CD14-positive monocyte (primary cell): ENCODE measurements at regions not wholly inside any gene's neighbourhood (a gene's known extent, or its start where the extent isn't known, plus 50 kb on each side); places are given as distances from the start of the nearest gene placed in this dataset.

ENCODE experiments used
- DNase-seq, 3 donors: peaks; one replicate each; pipeline ENCODE4 v3.0.0-alpha.2; 2011 to 2022
- H2AFZ ChIP-seq: 2 replicates; pipeline ENCODE4 v1.6.0; 2012; ENCODE audit warnings: mild to moderate bottlenecking, low read depth, low read length, inconsistent platforms; ENCODE audit not compliant: insufficient read depth, poor library complexity, severe bottlenecking
- H3K27ac ChIP-seq, 2 donors: 1 replicate in 1 of 2; 2 replicates in 1 of 2; pipeline ENCODE4 v1.5.1; 2012 to 2013; ENCODE audit warnings: low read length in 2 of 2, control low read depth in 1 of 2, inconsistent platforms in 1 of 2, low read depth in 1 of 2, mild to moderate bottlenecking in 1 of 2
- H3K27me3 ChIP-seq, 2 donors: one replicate each; pipeline versions ENCODE4 v1.6.0 to v1.6.1; 2011 to 2013; ENCODE audit warnings: low read length in 2 of 2; ENCODE audit not compliant: control insufficient read depth in 2 of 2, insufficient read depth in 2 of 2
- H3K36me3 ChIP-seq, 2 donors: replicated peaks in 1 of 2; 1 replicate in 1 of 2; 2 replicates in 1 of 2; pipeline versions ENCODE4 v1.5.1 to v1.6.1; 2012 to 2013; ENCODE audit warnings: low read length in 2 of 2, control low read depth in 1 of 2, inconsistent platforms in 1 of 2, mild to moderate bottlenecking in 1 of 2; ENCODE audit not compliant: insufficient read depth in 2 of 2, control insufficient read depth in 1 of 2
- H3K4me1 ChIP-seq, 2 donors: 1 replicate in 1 of 2; 2 replicates in 1 of 2; pipeline versions ENCODE4 v1.5.1 to v1.6.1; 2012 to 2013; ENCODE audit warnings: low read length in 2 of 2, control low read depth in 1 of 2, inconsistent platforms in 1 of 2, mild to moderate bottlenecking in 1 of 2, moderate library complexity in 1 of 2; ENCODE audit not compliant: insufficient read depth in 2 of 2, control insufficient read depth in 1 of 2
- H3K4me2 ChIP-seq: replicated peaks from 2 replicates; pipeline ENCODE3; 2012; ENCODE audit warnings: low read length, moderate library complexity, mild to moderate bottlenecking; ENCODE audit not compliant: poor library complexity, severe bottlenecking; ENCODE audit errors: extremely low read depth
- H3K4me3 ChIP-seq, 3 experiments: fragments of 200-600 bp in 1 of 3; sonication (generic) in 1 of 3; replicated peaks in 1 of 3; 1 replicate in 2 of 3; 2 replicates in 1 of 3; pipeline ENCODE4 v1.5.1; 2011 to 2013; ENCODE audit warnings: low read length in 3 of 3, mild to moderate bottlenecking in 3 of 3, control low read depth in 2 of 3, low read depth in 2 of 3, inconsistent platforms in 1 of 3, moderate library complexity in 1 of 3
- H3K79me2 ChIP-seq: 2 replicates; pipeline ENCODE4 v1.6.0; 2012; ENCODE audit warnings: mild to moderate bottlenecking, control low read depth, inconsistent platforms, low read length, moderate library complexity; ENCODE audit not compliant: insufficient read depth
- H3K9ac ChIP-seq: 2 replicates; pipeline ENCODE4 v1.6.0; 2017; ENCODE audit warnings: low read length, mild to moderate bottlenecking; ENCODE audit not compliant: insufficient read depth, poor library complexity, severe bottlenecking
- H3K9me3 ChIP-seq, 2 donors: replicated peaks in 1 of 2; 1 replicate in 1 of 2; 2 replicates in 1 of 2; pipeline versions ENCODE4 v1.5.1 to v1.6.1; 2012 to 2013; ENCODE audit warnings: low read length in 2 of 2, control low read depth in 1 of 2; ENCODE audit not compliant: control insufficient read depth in 1 of 2, insufficient read depth in 1 of 2
- H4K20me1 ChIP-seq: 2 replicates; pipeline ENCODE4 v1.6.0; 2012; ENCODE audit warnings: mild to moderate bottlenecking, low read length, control low read depth, moderate library complexity; ENCODE audit not compliant: insufficient read depth
- H3K27ac Mint-ChIP-seq, 7 donors: one replicate each; pipeline ENCODE4 v1.8.0; 2020; ENCODE audit warnings: mild to moderate bottlenecking in 7 of 7, mixed read lengths in 7 of 7, moderate library complexity in 6 of 7, inconsistent platforms in 2 of 7
- H3K27me3 Mint-ChIP-seq, 3 donors: one replicate each; pipeline ENCODE4 v1.8.0; 2021 to 2022; ENCODE audit warnings: low read depth in 3 of 3, mild to moderate bottlenecking in 3 of 3, mixed read lengths in 3 of 3, moderate library complexity in 3 of 3, inconsistent platforms in 1 of 3
- H3K36me3 Mint-ChIP-seq, 2 donors: one replicate each; pipeline ENCODE4 v1.8.0; 2020; ENCODE audit warnings: mixed read lengths in 2 of 2, inconsistent platforms in 1 of 2, mild to moderate bottlenecking in 1 of 2
- H3K4me1 Mint-ChIP-seq: one replicate; pipeline ENCODE4 v1.8.0; 2020; ENCODE audit warnings: mild to moderate bottlenecking, mixed read lengths
- H3K4me3 Mint-ChIP-seq, 2 donors: one replicate each; pipeline ENCODE4 v1.8.0; 2020; ENCODE audit warnings: mild to moderate bottlenecking in 2 of 2, mixed read lengths in 2 of 2, moderate library complexity in 1 of 2
- H3K9me3 Mint-ChIP-seq, 7 donors: one replicate each; pipeline ENCODE4 v1.8.0; 2020 to 2022; ENCODE audit warnings: mixed read lengths in 7 of 7, mild to moderate bottlenecking in 6 of 7, moderate library complexity in 6 of 7, inconsistent platforms in 2 of 7
- CTCF ChIP-seq: fragments of 200-600 bp; IDR thresholded peaks from one replicate; pipeline ENCODE4 v1.8.0; 2022; ENCODE audit warnings: antibody characterized with exemption, mild to moderate bottlenecking
- WGBS: methylation state at CpG from one replicate; pipeline ENCODE4 v1.1.5; 2013; ENCODE audit warnings: missing lambda C conversion rate; ENCODE audit not compliant: insufficient coverage; 5-methylcytosine and 5-hydroxymethylcytosine counted together
- intact Hi-C, 2 donors: fragments of 100-400 bp; cut with micrococcal nuclease; formaldehyde crosslinking; loops; one replicate each; pipeline versions ENCODE4 v1.15.0 to v1.15.1; 2023

GRCh38 chr3:42033741-42034140, 57.4 kb upstream of the TRAK1 start:
- Histone ChIP-seq H3K27me3 (no peaks in the 10 kb centered on the region), H3K4me3 (no peak overlapping the region), H3K4me2 (no peak overlapping the region), H2AFZ (no peak overlapping the region), H4K20me1 (peaks cover 95% of the 10 kb centered on the region), H3K4me1 (peaks cover 4 to 7% of the 10 kb centered on the region in 2 donors), H3K9ac (no peak overlapping the region), H3K36me3 (peaks cover 20 to 35% of the 10 kb centered on the region in 2 donors), H3K9me3 (no peaks in the 10 kb centered on the region), H3K79me2 (peaks cover 93% of the 10 kb centered on the region), H3K27ac (peak overlapping the region in 1 of 2 donors; percentile 43)
- peaks cover 32% of the 10 kb centered on the region for H3K4me1 Mint-ChIP-seq
- H3K27ac Mint-ChIP-seq: peak overlapping the region in 5 of 7 donors; percentile 10 to 75 (median 37)
- 90% methylated on average over 1 of the region's 2 CpGs for WGBS
- H3K27me3 Mint-ChIP-seq: peaks cover 0 to 3% (median 2%) of the 10 kb centered on the region in 3 donors
- H3K9me3 Mint-ChIP-seq: no peaks in the 10 kb centered on the region
- DNase-seq: no peak
- TF ChIP-seq CTCF: no peak
- intact Hi-C loops: loop anchor here in 1 of 2 donors (5.0 kb wide), 1 partner anchor 34 kb away; no protein-coding TSS in a partner anchor
- no peak overlapping the region for H3K4me3 Mint-ChIP-seq
- H3K36me3 Mint-ChIP-seq: peaks cover 23 to 39% of the 10 kb centered on the region in 2 donors

- Histone ChIP-seq H3K4me1 (peaks cover 7 to 11% of the 10 kb centered on the region in 2 donors), H3K36me3 (peaks cover 20 to 35% of the 10 kb centered on the region in 2 donors), H3K79me2 (peaks cover 94% of the 10 kb centered on the region), H3K4me2 (no peak overlapping the region), H3K27ac (peak overlapping the region in 1 of 2 donors; percentile 43), H3K4me3 (no peak overlapping the region), H3K27me3 (no peaks in the 10 kb centered on the region), H2AFZ (no peak overlapping the region), H3K9me3 (no peaks in the 10 kb centered on the region), H4K20me1 (peaks cover 95% of the 10 kb centered on the region), H3K9ac (no peak overlapping the region)
- intact Hi-C loops: loop anchor here in 1 of 2 donors (5.0 kb wide), 1 partner anchor 34 kb away; no protein-coding TSS in a partner anchor
- peak in 1 of 3 donors; percentile 16 for DNase-seq
- Mint-ChIP-seq H3K4me3 (no peak overlapping the region), H3K27me3 (peaks cover 0 to 3% (median 2%) of the 10 kb centered on the region in 3 donors), H3K4me1 (peaks cover 41% of the 10 kb centered on the region), H3K27ac (peak overlapping the region in 6 of 7 donors; percentile 12 to 81 (median 52)), H3K9me3 (peaks cover 0 to 4% (median 0%) of the 10 kb centered on the region in 7 donors), H3K36me3 (peaks cover 28 to 41% of the 10 kb centered on the region in 2 donors)
- TF ChIP-seq CTCF: no peak
- WGBS: 63% methylated on average over 9 of the region's 15 CpGs
Observed at GRCh38 chr3:42032693-42033349, 58.3 kb upstream of the TRAK1 start.
